ENCODE measurements at regions not wholly inside any gene's neighbourhood (a gene's known extent, or its start where the extent isn't known, plus 50 kb on each side); places are given as distances from the start of the nearest gene placed in this dataset.

- TF ChIP-seq CTCF (IDR thresholded peaks at IDR 0.05) (no peak), POLR2AphosphoS5 (IDR thresholded peaks at IDR 0.05) (no peak)
These were observed 317.0 kb upstream of the ADCY2 start for GRCh38 chr5:7078901-7079300.

All from suprapubic skin (tissue), 3 donors.